ENCODE measurements at regions not wholly inside any gene's neighbourhood (a gene's known extent, or its start where the extent isn't known, plus 50 kb on each side); places are given as distances from the start of the nearest gene placed in this dataset.
"Not testable (repeated sequence)": the region's sequence is repeated elsewhere in the genome, so short reads cannot be mapped to it uniquely, and the experiment has no call there.

- no peak for DNase-seq
These were observed 148.6 kb downstream of the CYP26A1 start for GRCh38 chr10:93222211-93222754.

- DNase-seq: no peak
These were observed 149.2 kb downstream of the CYP26A1 start for GRCh38 chr10:93222876-93223275.

GRCh38 chr10:93223336-93223735 lies 149.6 kb downstream of the CYP26A1 start:
- DNase-seq: no peak

- peak; percentile 53 to 61 (median 59) for DNase-seq
These were observed 150.5 kb downstream of the CYP26A1 start for GRCh38 chr10:93224005-93224779.

- no peak for DNase-seq
These were observed 152.2 kb downstream of the CYP26A1 start for GRCh38 chr10:93225938-93226337.

- DNase-seq: no peak
These were observed 152.9 kb downstream of the CYP26A1 start for GRCh38 chr10:93226619-93227018.

- DNase-seq: not testable (repeated sequence)
These were observed 156.9 kb downstream of the CYP26A1 start for GRCh38 chr10:93230596-93230995.

GRCh38 chr10:93232159-93232558 lies 158.5 kb downstream of the CYP26A1 start:
- DNase-seq: not testable (repeated sequence)

GRCh38 chr10:93234940-93235339 lies 161.2 kb downstream of the CYP26A1 start:
- DNase-seq: not testable (repeated sequence)

- DNase-seq: no peak
These were observed 162.0 kb downstream of the CYP26A1 start for GRCh38 chr10:93235686-93236085.

- DNase-seq: no peak
These were observed 162.8 kb downstream of the CYP26A1 start for GRCh38 chr10:93236393-93237040.

- DNase-seq: peak in 1 of 3 donors; percentile 4
These were observed 171.5 kb downstream of the CYP26A1 start for GRCh38 chr10:93245147-93245546.

- peak in 1 of 3 donors; percentile 3 for DNase-seq
These were observed 172.1 kb downstream of the CYP26A1 start for GRCh38 chr10:93245779-93246178.

- DNase-seq: no peak
These were observed 175.0 kb downstream of the CYP26A1 start for GRCh38 chr10:93248583-93249227.

GRCh38 chr10:93250010-93250409 lies 176.3 kb downstream of the CYP26A1 start:
- no peak for DNase-seq

- no peak for DNase-seq
These were observed 180.6 kb downstream of the CYP26A1 start for GRCh38 chr10:93254180-93254853.

- DNase-seq: peak; percentile 18 to 38 (median 37)
These were observed 181.9 kb downstream of the CYP26A1 start for GRCh38 chr10:93255546-93255945.
